Pancreas (tissue), 10 donors: ENCODE measurements at regions not wholly inside any gene's neighbourhood (a gene's known extent, or its start where the extent isn't known, plus 50 kb on each side); places are given as distances from the start of the nearest gene placed in this dataset.

ENCODE experiments used
- ATAC-seq, 4 donors: fragments of 200-7000 bp; cut with Tn5 transposase; one replicate each; pipeline versions ENCODE4 v1.8.0 to v1.9.1; 2020; ENCODE audit warnings: mild to moderate bottlenecking in 4 of 4, moderate library complexity in 4 of 4
- DNase-seq, 6 donors: peaks; one replicate each; pipeline ENCODE4 v3.0.0-alpha.2; 2020
- FAIRE-seq: peaks from 2 replicates; lab custom pipeline; 2012; peaks lifted over from hg19 to GRCh38; lab: Jason Lieb, UNC
- H3K27ac ChIP-seq, 4 donors: fragments of 200-600 bp; sonication (generic); 1 replicate in 3 of 4; 2 replicates in 1 of 4; pipeline versions ENCODE4 v1.5.0 to v1.8.0; 2020
- H3K27me3 ChIP-seq, 4 donors: fragments of 200-600 bp; one replicate each; pipeline ENCODE4 v1.8.0; 2021
- H3K36me3 ChIP-seq, 3 donors: fragments of 200-600 bp; sonication (generic) in 1 of 3; one replicate each; pipeline versions ENCODE4 v1.5.0 to v1.8.0; 2020 to 2021
- H3K4me1 ChIP-seq, 3 donors: fragments of 200-600 bp; one replicate each; pipeline ENCODE4 v1.8.0; 2021
- H3K4me3 ChIP-seq, 4 donors: fragments of 200-600 bp; sonication (generic) in 2 of 4; one replicate each; pipeline versions ENCODE4 v1.5.0 to v1.8.0; 2020 to 2021
- H3K9me3 ChIP-seq, 4 donors: fragments of 200-600 bp; one replicate each; pipeline ENCODE4 v1.8.0; 2021
- CTCF ChIP-seq, 4 donors: fragments of 200-600 bp; sonication (generic) in 3 of 4; IDR thresholded peaks; one replicate each; pipeline versions ENCODE4 v1.5.0 to v1.8.0; 2021; ENCODE audit warnings: antibody characterized with exemption in 4 of 4
- WGBS, 2 donors: extraction: QIAGEN DNeasy Blood & Tissue Kit; methylation state at CpG; one replicate each; pipeline ENCODE4 v1.1.7; 2013; 5-methylcytosine and 5-hydroxymethylcytosine counted together
- intact Hi-C, 3 donors: fragments of 100-400 bp; cut with DNase I; formaldehyde crosslinking; loops; one replicate each; pipeline versions ENCODE4 v1.11.1 to v1.14.2; 2022
- donor health status: healthy with polysubstance abuse.
- donor health status: DM: no; HTN: no; CAD: no; lungs with moderate emphysema.
- donor health status: DM: no; HTN: no; CAD: no.
- donor health status: control.
- donor health status: control.
- donor health status: Bipolar disorder and iron deficiency.
- donor health status: DM: yes; HTN: yes; CAD: no.
- donor health status: DM: no; HTN: no; CAD: no.
- donor health status: DM: no; HTN: no; CAD: no.
- donor health status: DM: yes; HTN: yes; CAD: no.

- WGBS, 2 donors = 61 to 86% methylated on average over 4 of the region's 4 CpGs
- H3K27ac ChIP-seq = no peak overlapping the region
- H3K27me3 ChIP-seq = no peaks in the 10 kb centered on the region
- intact Hi-C loops = no loop called here
- H3K4me1 ChIP-seq = peaks cover 0 to 5% (median 0%) of the 10 kb centered on the region in 3 donors
- no peaks in the 10 kb centered on the region for H3K36me3 ChIP-seq
- no peak for ATAC-seq
- DNase-seq = no peak
- no peak for FAIRE-seq
- no peak for TF ChIP-seq CTCF (IDR thresholded peaks at IDR 0.05)
- no peaks in the 10 kb centered on the region for H3K9me3 ChIP-seq
- no peak overlapping the region for H3K4me3 ChIP-seq
Measured at GRCh38 chr12:23464241-23464812, 485.1 kb downstream of the SOX5 start.

- no peak for ATAC-seq
- Histone ChIP-seq H3K36me3 (no peaks in the 10 kb centered on the region), H3K9me3 (no peaks in the 10 kb centered on the region), H3K4me3 (no peak overlapping the region), H3K27ac (no peak overlapping the region), H3K27me3 (no peaks in the 10 kb centered on the region), H3K4me1 (no peaks in the 10 kb centered on the region)
- 73 to 77% methylated on average over 5 of the region's 5 CpGs for WGBS, 2 donors
- no peak for FAIRE-seq
- intact Hi-C loops = no loop called here
- no peak for DNase-seq
- no peak for TF ChIP-seq CTCF (IDR thresholded peaks at IDR 0.05)
Measured at GRCh38 chr12:23472329-23472971, 477.0 kb downstream of the SOX5 start.

- H3K9me3 ChIP-seq = no peaks in the 10 kb centered on the region
- H3K4me1 ChIP-seq = no peaks in the 10 kb centered on the region
- FAIRE-seq = no peak
- no peaks in the 10 kb centered on the region for H3K27me3 ChIP-seq
- H3K36me3 ChIP-seq = no peaks in the 10 kb centered on the region
- no peak overlapping the region for H3K4me3 ChIP-seq
- ATAC-seq = no peak
- DNase-seq = no peak
- intact Hi-C loops = no loop called here
- WGBS, 2 donors = 64 to 81% methylated on average over 4 of the region's 4 CpGs
- TF ChIP-seq CTCF (IDR thresholded peaks at IDR 0.05) = no peak
- H3K27ac ChIP-seq = no peak overlapping the region
Measured at GRCh38 chr12:23473071-23473470, 476.4 kb downstream of the SOX5 start.

GRCh38 chr12:23474438-23474976, 475.0 kb downstream of the SOX5 start:
- H3K27ac ChIP-seq = no peak overlapping the region
- no peaks in the 10 kb centered on the region for H3K4me1 ChIP-seq
- H3K4me3 ChIP-seq = no peak overlapping the region
- H3K9me3 ChIP-seq = no peaks in the 10 kb centered on the region
- H3K27me3 ChIP-seq = no peaks in the 10 kb centered on the region
- DNase-seq = peak in 1 of 6 donors; percentile 34
- FAIRE-seq = no peak
- intact Hi-C loops = no loop called here
- H3K36me3 ChIP-seq = no peaks in the 10 kb centered on the region
- no peak for ATAC-seq
- TF ChIP-seq CTCF (IDR thresholded peaks at IDR 0.05) = no peak
- WGBS, 2 donors = 75 to 84% methylated on average over 5 of the region's 5 CpGs
